ENCODE measurements at regions not wholly inside any gene's neighbourhood (a gene's known extent, or its start where the extent isn't known, plus 50 kb on each side); places are given as distances from the start of the nearest gene placed in this dataset.

- TF ChIP-seq CTCF (IDR thresholded peaks at IDR 0.05; ENCODE audit: borderline replicate concordance, extremely low read depth, low read length, poor library complexity, severe bottlenecking) (no peak), EZH2 (IDR thresholded peaks at IDR 0.05; ENCODE audit: borderline replicate concordance, low read depth, low read length, severe bottlenecking) (no peak)
Measured at GRCh38 chr4:23039818-23040217, 347.1 kb downstream of the GBA3 start.

All from DND-41 (cell line).